ENCODE measurements at regions not wholly inside any gene's neighbourhood (a gene's known extent, or its start where the extent isn't known, plus 50 kb on each side); places are given as distances from the start of the nearest gene placed in this dataset.

DNA sequence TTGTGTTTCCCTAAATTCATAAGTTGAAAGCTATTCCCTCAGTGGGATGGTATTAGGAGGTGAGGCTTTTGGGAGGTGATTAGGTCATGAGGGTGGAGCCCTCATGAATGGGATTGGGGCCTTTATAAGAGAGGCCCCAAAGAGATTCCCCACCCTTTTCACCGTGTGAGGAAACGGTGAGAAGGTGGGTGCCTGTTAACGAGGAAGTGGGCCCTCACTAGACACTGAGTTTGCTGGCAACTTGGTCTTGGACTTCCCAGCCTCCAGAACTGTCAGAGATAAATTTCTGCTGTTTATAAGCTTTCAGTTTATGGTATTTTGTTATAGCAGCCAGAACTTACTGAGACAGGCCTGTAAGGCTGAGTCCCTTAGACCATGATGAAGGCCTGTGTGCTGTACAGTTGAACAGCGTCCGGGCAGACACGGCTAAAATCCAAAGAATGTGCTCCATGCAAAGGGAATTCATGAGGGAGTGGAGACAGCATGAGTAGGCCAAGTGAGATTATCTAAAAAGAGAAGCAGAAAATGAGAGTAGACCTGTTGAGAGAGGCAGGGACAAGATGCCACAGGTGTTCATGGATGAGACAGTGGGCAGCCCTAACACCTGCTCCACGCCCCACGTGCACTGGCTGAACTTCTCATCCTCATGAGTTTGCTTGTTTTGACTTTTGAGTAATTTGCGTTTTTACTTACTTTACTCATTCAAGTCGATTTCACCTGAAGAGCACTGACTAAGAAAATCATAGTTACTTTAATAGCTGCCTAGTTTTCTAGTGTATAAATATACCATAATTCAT, 66.9 kb upstream of the SFMBT2 start:
- DNase-seq, result no peak

DNA sequence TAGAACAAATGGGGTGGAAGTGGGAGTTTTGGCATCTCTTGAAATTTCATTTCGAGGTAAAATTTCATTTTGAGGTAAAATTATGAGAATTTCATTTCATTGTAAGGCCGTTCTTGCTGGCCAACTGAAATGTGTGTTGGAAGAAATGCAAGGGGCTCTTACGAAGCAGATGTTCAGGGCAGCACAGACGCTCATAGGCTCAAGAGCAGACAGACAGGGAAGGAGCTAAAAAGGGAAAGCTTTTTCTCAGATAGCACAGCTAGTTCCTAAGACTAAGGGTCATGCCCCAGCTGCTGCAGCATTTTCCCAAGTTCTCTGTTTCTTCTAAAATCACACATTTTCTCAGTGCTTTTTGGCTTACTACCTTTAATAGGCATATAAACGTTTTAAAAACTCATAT, 65.1 kb upstream of the SFMBT2 start:
- no peak for DNase-seq

DNA sequence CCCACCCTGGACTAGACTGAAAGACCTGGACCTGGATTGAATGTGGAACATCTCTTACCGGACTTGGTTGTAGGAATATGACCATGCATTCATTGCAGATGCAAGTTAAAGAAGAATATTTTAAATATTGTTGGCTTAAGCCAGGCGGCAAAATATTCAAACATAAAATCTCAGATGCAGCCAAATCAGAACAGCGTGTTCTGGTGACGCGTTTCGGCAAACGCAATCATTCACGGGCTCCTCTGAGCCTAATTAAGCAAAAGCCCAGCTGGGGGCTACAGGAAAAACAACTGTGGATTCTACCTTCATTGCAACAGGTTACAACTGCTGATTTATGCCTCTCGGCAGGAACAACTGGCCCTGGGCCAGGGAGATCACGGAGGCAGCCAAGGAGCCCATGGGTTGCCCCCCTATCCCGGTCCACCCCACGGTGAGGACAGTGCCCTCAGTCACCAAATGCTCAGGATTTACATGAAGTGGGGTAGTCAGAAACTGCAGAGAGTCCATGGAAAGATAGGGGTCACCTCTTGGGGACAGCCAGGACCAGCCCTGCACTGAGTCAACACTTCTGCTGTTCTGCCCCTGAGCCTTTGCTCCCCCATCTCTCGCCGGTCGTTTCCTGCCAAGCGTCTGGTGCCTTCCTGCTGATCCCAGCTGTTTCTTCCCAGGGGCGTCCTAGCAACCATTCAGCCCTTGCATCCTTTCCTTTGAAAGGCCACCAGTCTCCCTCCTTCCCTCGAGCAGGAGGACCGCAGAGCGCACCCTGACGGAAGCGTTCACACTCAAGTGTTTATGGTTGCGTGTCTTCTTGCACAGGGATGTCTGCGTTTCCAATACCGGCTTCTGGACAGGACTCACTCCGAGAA, 64.4 kb upstream of the SFMBT2 start:
- DNase-seq, result peak; percentile 32

DNA sequence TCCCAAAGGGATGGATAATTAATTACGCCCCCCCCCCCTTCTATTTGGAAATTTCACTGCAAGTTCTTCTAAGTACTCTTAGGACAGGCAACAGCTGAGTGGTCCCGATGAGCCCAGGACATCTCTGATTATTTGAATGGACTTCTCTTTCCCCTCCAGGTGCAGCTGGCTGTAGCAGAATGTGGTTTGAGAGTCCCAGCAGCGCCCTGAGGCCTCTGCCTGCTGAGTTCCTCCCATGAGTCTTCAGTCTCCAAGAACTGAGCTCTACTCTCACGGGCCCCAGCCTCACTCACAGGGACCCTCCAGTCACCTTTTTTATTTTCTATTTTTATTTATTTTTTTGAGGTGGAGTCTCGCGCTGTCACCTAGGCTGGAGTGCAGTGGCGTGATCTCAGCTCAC, 63.6 kb upstream of the SFMBT2 start:
- no peak for DNase-seq

DNA sequence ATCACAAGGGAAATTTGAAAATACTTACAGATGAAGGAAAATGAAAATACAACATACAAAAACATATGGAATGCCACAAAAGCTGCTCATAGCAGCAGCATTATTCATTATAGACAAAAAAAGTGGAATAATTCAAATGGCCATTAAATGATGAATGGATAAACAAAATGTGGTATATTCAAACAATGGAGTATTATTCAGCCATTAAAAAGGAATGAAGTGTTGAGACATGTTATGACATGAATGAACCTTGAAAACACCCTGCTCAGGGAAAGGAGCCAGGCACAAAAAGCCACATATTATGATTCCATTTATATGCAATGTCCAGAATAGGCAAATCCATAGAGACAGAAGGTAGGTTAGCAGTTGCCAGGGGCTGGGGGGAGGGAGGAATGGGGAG, 62.6 kb upstream of the SFMBT2 start:
- DNase-seq, result no peak

DNA sequence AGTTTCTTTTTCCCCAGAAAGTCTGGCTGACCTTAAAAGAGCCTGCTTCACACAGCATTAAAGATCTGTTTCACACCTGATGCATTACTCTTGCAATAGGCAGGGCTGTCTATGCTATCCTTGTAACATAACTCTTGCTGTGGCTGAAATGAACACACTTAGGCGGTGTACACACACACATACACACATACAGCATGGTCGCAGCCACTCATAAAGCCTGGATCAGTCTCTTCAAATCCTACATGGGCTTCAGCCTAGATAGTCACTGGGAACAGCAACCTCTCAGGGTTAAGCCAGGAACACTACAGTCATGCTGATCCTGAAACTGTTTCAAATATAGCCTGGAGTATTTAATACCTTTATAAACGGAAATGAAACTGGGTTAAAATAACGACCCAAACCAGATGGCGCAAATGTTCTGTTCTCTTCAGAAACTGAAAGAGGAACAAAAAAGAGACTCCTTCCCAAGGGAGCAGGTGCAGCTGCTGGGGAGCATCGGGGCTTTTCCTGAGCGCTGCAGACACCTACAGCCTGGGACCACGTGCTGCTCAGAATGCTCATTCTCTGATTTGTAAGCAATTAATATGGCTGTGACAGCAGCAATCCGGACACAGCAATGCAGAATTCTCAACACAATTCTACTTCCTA, 61.0 kb upstream of the SFMBT2 start:
- DNase-seq, result peak; percentile 59

DNA sequence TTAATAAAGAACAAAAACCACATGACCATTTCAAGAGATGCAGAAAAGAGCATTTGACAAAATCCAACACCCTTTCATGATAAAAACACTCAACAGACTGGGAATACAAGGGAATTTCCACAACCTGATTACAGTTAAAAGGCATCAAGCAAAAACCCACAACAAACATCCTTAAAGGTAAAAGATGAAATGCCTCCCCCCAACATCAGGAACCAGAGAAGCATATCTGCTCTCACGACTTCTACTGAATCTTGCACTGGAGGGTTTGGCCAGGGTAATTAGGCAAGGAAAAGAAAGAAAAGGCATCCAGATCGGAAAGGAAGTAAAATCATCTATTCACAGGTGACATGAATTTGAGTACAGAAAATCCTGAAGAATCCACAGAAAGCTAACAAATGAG, 59.5 kb upstream of the SFMBT2 start:
- no peak for DNase-seq

DNA sequence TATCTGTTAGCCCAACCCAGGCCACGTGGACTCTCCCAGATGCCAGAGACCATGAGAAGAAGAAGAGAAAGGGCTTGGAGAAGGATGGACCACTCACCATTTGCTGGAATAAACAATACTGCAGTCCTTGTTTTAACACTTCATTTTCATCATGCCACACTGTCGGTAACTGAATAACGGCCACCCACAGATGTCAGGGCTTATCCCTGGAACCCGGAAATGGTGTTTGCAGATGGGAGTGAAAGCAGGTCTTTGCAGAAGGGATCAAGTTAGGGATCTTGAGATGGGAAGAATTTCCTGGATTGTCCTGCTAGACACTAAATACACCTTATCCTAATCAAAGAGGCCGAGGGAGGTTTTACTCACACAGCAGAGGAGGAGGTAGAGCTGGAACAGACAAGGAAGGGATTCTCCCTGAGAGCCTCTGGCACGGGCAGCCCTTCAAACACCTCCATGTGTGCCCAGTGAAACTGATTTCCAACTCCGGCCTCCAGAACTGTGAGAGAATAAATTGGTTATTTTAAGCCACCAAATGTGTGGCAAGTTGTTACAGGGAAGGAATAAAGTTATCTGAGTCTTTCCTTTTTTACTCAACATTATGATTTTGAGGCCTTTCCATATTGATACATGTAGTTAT, 56.3 kb upstream of the SFMBT2 start:
- DNase-seq, result no peak

DNA sequence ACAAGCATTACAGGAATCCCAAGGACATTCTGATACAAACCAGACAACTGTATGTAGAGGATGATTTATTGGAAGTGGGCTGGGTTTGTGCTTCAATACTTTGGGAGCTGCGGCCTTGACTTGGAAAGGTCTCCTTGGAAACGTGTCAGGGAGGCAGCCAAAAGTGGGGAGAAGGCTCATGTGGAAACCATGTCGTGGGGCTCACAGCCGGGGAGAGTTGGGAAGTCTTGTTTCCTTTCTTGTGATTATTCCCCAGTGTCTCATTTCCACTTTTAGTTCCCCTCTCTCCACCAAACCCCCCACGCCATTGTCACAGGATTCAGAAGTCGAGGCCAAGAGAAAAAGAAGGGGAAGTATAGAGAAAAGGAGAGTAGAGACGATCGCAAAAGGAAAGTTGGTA, 53.9 kb upstream of the SFMBT2 start:
- no peak for DNase-seq

All from SHP77 treated with DMSO at 0.1 percent for 48 hours (cell line).